ENCODE measurements at regions not wholly inside any gene's neighbourhood (a gene's known extent, or its start where the extent isn't known, plus 50 kb on each side); places are given as distances from the start of the nearest gene placed in this dataset.

DNA sequence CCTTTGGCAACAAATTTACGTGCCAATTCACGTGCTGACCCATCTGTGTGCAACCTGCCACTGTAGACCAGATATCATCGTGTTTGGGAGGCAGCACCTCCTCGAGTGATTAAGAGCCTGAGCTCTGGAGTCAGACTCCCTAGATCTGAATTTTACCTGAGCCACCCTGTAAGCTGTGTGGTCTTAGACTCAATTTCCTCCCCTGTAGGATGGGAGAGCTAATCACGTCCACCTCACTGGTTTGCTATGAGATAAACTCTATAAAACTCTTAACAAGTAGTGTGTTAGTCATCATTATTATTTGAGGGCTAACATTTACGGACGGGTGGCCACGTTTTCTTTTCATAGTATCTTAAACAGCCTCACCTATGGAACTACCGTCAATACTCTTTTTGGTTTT is 220.0 kb upstream of the ADAMTSL1 start:
- Histone ChIP-seq H3K9me3 (no peaks in the 10 kb centered on the region), H3K36me3 (no peaks in the 10 kb centered on the region), H3K4me3 (no peak overlapping the region), H3K27me3 (no peaks in the 10 kb centered on the region), H3K4me1 (peaks cover 5 to 24% (median 20%) of the 10 kb centered on the region in 4 donors), H3K27ac (replicated peaks in 1 of 4) (peak overlapping the region in 2 of 4 donors; percentile 5 to 9)
- intact Hi-C loops (cut with DNase I) = loop anchor here (10.0 kb wide), 1 partner anchor 611 kb away; no protein-coding TSS in a partner anchor
- no peak for DNase-seq (ENCODE audit: extremely low spot score)
- 85% methylated on average over 9 of the region's 9 CpGs for WGBS
- TF ChIP-seq EP300 (IDR thresholded peaks at IDR 0.05) = no peak
- no peak for TF ChIP-seq POLR2AphosphoS5 (IDR thresholded peaks at IDR 0.05)
- no peak for TF ChIP-seq POLR2A (IDR thresholded peaks at IDR 0.05; ENCODE audit: low read depth)
- TF ChIP-seq, protein P1, sequence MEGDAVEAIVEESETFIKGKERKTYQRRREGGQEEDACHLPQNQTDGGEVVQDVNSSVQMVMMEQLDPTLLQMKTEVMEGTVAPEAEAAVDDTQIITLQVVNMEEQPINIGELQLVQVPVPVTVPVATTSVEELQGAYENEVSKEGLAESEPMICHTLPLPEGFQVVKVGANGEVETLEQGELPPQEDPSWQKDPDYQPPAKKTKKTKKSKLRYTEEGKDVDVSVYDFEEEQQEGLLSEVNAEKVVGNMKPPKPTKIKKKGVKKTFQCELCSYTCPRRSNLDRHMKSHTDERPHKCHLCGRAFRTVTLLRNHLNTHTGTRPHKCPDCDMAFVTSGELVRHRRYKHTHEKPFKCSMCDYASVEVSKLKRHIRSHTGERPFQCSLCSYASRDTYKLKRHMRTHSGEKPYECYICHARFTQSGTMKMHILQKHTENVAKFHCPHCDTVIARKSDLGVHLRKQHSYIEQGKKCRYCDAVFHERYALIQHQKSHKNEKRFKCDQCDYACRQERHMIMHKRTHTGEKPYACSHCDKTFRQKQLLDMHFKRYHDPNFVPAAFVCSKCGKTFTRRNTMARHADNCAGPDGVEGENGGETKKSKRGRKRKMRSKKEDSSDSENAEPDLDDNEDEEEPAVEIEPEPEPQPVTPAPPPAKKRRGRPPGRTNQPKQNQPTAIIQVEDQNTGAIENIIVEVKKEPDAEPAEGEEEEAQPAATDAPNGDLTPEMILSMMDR (IDR thresholded peaks at IDR 0.05) = no peak

DNA sequence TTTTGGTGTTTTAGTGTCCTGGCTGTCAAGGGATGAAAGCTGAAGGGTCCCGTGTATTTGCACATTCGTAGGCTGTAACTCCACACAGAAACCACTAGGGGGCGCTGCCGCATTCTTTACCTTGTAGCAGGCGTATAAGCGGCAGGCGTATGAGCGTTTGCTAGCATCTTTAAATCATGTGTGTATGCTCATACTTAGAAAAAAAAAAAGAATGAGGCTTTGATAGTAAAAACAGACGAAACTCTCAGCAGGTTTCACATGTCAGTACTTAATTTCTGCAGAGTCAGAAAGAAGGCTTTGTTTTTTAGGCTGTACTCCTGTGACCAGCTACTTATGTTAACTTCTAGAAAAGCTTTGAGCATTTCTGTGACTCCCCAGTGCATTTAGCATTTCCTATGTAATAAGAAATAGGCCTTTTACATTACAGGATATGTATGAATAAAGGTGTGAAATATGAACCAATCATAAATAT is 218.8 kb upstream of the ADAMTSL1 start:
- H3K4me1 ChIP-seq = peaks cover 8 to 28% (median 25%) of the 10 kb centered on the region in 4 donors
- WGBS = under 1% methylated on average over 9 of the region's 9 CpGs
- H3K4me3 ChIP-seq = no peak overlapping the region
- H3K27me3 ChIP-seq = no peaks in the 10 kb centered on the region
- H3K27ac ChIP-seq (replicated peaks in 1 of 4) = no peak overlapping the region
- no peak for TF ChIP-seq EP300 (IDR thresholded peaks at IDR 0.05)
- TF ChIP-seq, protein P1 (IDR thresholded peaks at IDR 0.05) = peak; percentile 94 to 97 (median 95)
- H3K9me3 ChIP-seq = no peaks in the 10 kb centered on the region
- DNase-seq (ENCODE audit: extremely low spot score) = no peak
- H3K36me3 ChIP-seq = no peaks in the 10 kb centered on the region
- intact Hi-C loops (cut with DNase I) = loop anchor here (1.0 to 10.0 kb wide), 4 partner anchors 187 to 772 kb away; no protein-coding TSS in a partner anchor

DNA sequence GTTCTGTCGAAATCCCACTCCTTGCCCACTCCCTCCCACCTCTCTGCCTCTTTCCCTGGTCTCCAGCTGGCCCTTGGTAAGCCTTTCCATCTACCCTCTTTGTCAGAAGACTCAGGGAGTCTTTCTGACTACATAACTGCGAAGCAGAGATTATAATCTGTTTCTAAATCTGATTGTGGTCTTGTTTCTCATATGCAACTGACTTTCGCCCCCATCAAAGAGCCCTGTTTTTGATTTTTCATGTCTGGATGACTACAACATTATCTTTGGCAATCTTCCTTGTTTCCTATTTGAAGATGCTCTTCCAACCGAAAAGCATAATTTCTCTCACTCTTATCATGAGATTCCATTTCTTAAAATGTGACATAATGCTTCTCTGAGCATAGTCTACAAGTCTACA is 218.2 kb upstream of the ADAMTSL1 start:
- WGBS = 67% methylated on average over 4 of the region's 4 CpGs
- intact Hi-C loops (cut with DNase I) = loop anchor here (1.0 to 10.0 kb wide), 4 partner anchors 187 to 772 kb away; no protein-coding TSS in a partner anchor
- no peak overlapping the region for H3K4me3 ChIP-seq
- H3K4me1 ChIP-seq = peaks cover 8 to 33% (median 30%) of the 10 kb centered on the region in 4 donors
- no peaks in the 10 kb centered on the region for H3K27me3 ChIP-seq
- no peak overlapping the region for H3K27ac ChIP-seq (replicated peaks in 1 of 4)
- no peaks in the 10 kb centered on the region for H3K36me3 ChIP-seq
- TF ChIP-seq POLR2A (IDR thresholded peaks at IDR 0.05; ENCODE audit: low read depth) = no peak
- TF ChIP-seq, protein P1 (IDR thresholded peaks at IDR 0.05) = no peak
- no peak for TF ChIP-seq EP300 (IDR thresholded peaks at IDR 0.05)
- TF ChIP-seq POLR2AphosphoS5 (IDR thresholded peaks at IDR 0.05) = no peak
- no peak for DNase-seq (ENCODE audit: extremely low spot score)
- no peaks in the 10 kb centered on the region for H3K9me3 ChIP-seq

DNA sequence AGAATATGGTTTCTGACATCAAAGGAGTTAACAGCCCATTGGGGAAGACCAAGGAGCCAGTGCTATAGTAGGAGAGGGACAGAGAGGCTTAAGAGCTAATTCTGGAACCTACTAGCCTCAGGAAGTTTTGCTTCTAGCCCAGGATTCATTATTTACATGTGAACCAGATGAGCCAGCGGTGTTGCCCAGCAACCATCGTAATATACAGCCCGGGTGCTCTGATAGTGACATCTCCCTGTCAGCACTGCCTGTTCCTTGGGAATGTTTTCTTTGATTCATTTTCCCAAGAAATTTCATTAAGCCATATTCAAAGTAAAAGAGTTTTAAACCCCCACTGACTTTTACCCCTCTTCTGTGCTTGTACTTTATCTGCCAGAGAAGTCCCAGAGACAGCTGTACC is 217.4 kb upstream of the ADAMTSL1 start:
- H3K4me3 ChIP-seq = no peak overlapping the region
- TF ChIP-seq POLR2A (IDR thresholded peaks at IDR 0.05; ENCODE audit: low read depth) (no peak), POLR2AphosphoS5 (IDR thresholded peaks at IDR 0.05) (no peak)
- intact Hi-C loops (cut with DNase I) = loop anchor here (5.0 to 10.0 kb wide), 3 partner anchors 608 to 771 kb away; no protein-coding TSS in a partner anchor

DNA sequence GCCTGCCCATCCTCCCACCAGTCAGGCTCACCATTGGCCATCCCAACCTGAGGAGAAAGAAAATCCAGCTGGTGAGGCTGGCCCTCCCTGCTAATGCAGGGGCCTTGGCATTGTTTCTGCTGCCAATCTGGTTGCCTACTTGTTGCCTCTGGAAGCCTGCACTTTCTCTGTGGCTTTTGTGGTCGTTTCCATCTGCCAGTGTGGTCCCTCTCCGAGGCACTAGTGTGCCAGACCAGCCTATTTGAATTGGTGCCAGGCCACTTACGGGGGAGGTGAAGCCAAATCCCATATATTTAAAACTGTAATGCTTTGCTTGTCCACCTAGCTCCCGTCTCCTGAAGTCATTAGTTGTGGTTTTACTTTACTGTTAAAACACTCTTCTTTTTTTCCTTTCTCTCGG is 213.4 kb upstream of the ADAMTSL1 start:
- Histone ChIP-seq H3K9me3 (no peaks in the 10 kb centered on the region), H3K4me1 (peaks cover 8 to 38% (median 32%) of the 10 kb centered on the region in 4 donors), H3K36me3 (no peaks in the 10 kb centered on the region), H3K27me3 (no peaks in the 10 kb centered on the region), H3K27ac (replicated peaks in 1 of 4) (no peak overlapping the region), H3K4me3 (no peak overlapping the region)
- WGBS = 63% methylated on average over 5 of the region's 5 CpGs
- intact Hi-C loops (cut with DNase I) = loop anchor here (10.0 kb wide), 1 partner anchor 114 kb away; no protein-coding TSS in a partner anchor
- no peak for TF ChIP-seq EP300 (IDR thresholded peaks at IDR 0.05)
- TF ChIP-seq, protein P1 (IDR thresholded peaks at IDR 0.05) = no peak
- no peak for TF ChIP-seq POLR2A (IDR thresholded peaks at IDR 0.05; ENCODE audit: low read depth)
- TF ChIP-seq POLR2AphosphoS5 (IDR thresholded peaks at IDR 0.05) = no peak
- no peak for DNase-seq (ENCODE audit: extremely low spot score)

More for the DNA sequence above, 217.4 kb upstream of the ADAMTSL1 start:
- WGBS = 45% methylated on average over 3 of the region's 3 CpGs
- no peak for DNase-seq (ENCODE audit: extremely low spot score)
- Histone ChIP-seq H3K9me3 (no peaks in the 10 kb centered on the region), H3K4me1 (peaks cover 8 to 41% (median 37%) of the 10 kb centered on the region in 4 donors), H3K27me3 (no peaks in the 10 kb centered on the region), H3K36me3 (no peaks in the 10 kb centered on the region), H3K27ac (replicated peaks in 1 of 4) (no peak overlapping the region)
